ENCODE measurements at regions not wholly inside any gene's neighbourhood (a gene's known extent, or its start where the extent isn't known, plus 50 kb on each side); places are given as distances from the start of the nearest gene placed in this dataset.

DNA sequence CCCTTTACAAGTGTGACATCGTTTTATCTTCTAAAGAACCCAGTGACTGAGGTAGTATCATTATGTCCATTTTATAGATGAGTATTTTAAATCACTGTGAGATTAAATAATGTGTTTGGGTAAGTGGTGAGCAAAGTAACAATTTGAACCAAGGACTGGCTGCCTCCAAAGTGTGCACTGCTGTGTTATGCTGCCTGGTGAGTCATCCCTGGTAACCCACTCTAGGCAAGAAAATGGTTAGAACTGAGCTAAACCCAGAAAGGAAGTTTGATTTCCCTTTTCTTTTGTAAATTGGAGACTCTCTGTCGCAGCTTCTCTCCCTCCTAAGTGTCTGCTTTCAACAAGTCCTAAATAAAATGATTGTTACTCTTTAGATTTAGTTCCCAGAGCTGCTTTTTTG, 342.8 kb upstream of the KAZN start:
- Histone ChIP-seq H3K36me3 (no peaks in the 10 kb centered on the region), H3K4me1 (no peaks in the 10 kb centered on the region), H3K27ac (no peak overlapping the region), H3K9me3 (no peaks in the 10 kb centered on the region), H3K4me3 (no peak overlapping the region), H3K27me3 (ENCODE audit: low read depth) (no peaks in the 10 kb centered on the region)
- intact Hi-C loops (cut with DNase I), result no loop called here
- no peak for ATAC-seq
- no peak for DNase-seq
- TF ChIP-seq, protein P1, sequence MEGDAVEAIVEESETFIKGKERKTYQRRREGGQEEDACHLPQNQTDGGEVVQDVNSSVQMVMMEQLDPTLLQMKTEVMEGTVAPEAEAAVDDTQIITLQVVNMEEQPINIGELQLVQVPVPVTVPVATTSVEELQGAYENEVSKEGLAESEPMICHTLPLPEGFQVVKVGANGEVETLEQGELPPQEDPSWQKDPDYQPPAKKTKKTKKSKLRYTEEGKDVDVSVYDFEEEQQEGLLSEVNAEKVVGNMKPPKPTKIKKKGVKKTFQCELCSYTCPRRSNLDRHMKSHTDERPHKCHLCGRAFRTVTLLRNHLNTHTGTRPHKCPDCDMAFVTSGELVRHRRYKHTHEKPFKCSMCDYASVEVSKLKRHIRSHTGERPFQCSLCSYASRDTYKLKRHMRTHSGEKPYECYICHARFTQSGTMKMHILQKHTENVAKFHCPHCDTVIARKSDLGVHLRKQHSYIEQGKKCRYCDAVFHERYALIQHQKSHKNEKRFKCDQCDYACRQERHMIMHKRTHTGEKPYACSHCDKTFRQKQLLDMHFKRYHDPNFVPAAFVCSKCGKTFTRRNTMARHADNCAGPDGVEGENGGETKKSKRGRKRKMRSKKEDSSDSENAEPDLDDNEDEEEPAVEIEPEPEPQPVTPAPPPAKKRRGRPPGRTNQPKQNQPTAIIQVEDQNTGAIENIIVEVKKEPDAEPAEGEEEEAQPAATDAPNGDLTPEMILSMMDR (IDR thresholded peaks at IDR 0.05), result no peak

DNA sequence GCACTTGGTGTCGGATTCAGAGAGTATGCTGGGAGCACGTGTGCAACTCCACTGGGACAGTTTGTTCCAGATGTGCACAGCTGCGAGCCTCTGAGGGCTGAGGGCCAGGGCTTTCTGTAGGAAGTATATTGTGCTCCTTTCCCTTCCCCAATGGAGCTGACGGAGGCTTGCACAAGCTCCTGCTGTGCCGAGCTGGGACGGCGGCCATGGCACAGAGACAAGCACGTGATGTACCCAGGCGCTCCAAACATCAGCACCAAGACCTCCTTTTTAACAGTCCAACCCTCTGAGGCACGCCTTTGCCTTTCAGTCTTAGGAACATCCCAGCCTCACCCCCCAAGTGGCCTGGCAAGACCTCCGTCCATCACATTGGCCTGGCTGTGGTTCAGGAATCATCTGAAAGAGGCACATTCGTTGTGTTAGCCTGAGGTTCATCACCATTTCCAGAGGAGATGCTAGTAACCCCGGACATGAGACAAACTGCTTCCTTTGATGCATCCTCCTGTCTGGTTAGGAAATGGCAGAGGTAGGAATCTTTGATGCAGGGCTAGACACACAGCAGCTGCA, 339.2 kb upstream of the KAZN start:
- TF ChIP-seq, protein P1 (IDR thresholded peaks at IDR 0.05), result no peak
- Histone ChIP-seq H3K27me3 (ENCODE audit: low read depth) (no peaks in the 10 kb centered on the region), H3K9me3 (no peaks in the 10 kb centered on the region), H3K27ac (no peak overlapping the region), H3K36me3 (no peaks in the 10 kb centered on the region), H3K4me1 (no peaks in the 10 kb centered on the region), H3K4me3 (no peak overlapping the region)
- peak; percentile 66 for DNase-seq
- intact Hi-C loops (cut with DNase I), result no loop called here
- peak; percentile 76 to 88 for ATAC-seq

DNA sequence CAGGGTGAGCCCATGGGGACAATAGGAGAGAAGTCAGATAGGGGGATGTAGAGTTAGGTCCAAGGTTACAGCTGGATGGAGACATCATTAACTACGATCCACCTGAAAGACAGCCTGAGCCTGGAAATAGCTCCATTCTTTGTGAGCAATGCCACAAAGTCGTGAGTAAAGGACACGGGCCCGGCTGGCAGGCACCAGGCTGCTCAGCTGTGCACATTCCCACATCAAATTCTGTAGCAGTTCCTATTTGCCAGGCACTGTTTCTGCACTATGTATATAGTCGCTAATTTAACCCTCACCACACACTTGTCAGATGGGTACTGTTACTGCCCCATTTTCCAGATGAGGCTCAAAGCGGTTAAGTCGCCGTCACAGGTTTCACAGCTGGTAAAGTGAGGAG, 338.0 kb upstream of the KAZN start:
- Histone ChIP-seq H3K27me3 (ENCODE audit: low read depth) (no peaks in the 10 kb centered on the region), H3K4me1 (no peaks in the 10 kb centered on the region), H3K36me3 (no peaks in the 10 kb centered on the region), H3K9me3 (no peaks in the 10 kb centered on the region), H3K27ac (no peak overlapping the region), H3K4me3 (no peak overlapping the region)
- TF ChIP-seq, protein P1 (IDR thresholded peaks at IDR 0.05), result no peak
- intact Hi-C loops (cut with DNase I), result no loop called here
- ATAC-seq (no peak), DNase-seq (no peak)

DNA sequence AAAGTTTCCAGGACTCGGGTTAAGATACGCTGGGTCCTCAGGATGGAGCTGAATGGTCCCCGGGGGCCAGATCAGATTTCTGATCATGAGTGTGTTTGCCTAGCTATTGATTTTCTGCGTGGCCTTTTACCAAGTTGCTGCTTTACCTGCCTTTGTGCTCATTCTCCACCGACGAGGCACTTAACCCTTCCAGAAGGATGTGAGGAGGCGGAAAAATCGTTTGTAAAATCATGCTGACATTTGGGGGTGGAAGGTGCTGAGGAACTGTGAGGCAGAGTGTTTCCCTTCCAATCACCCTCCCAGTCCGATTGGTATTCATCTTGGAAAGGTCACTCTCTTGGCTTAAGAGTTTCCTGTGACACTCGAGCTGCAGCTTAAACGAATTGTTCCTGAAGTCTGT, 337.1 kb upstream of the KAZN start:
- intact Hi-C loops (cut with DNase I), result no loop called here
- TF ChIP-seq, protein P1 (IDR thresholded peaks at IDR 0.05), result no peak
- ATAC-seq, result no peak
- DNase-seq, result no peak
- Histone ChIP-seq H3K9me3 (no peaks in the 10 kb centered on the region), H3K4me3 (no peak overlapping the region), H3K27ac (no peak overlapping the region), H3K27me3 (ENCODE audit: low read depth) (no peaks in the 10 kb centered on the region), H3K4me1 (no peaks in the 10 kb centered on the region), H3K36me3 (no peaks in the 10 kb centered on the region)

DNA sequence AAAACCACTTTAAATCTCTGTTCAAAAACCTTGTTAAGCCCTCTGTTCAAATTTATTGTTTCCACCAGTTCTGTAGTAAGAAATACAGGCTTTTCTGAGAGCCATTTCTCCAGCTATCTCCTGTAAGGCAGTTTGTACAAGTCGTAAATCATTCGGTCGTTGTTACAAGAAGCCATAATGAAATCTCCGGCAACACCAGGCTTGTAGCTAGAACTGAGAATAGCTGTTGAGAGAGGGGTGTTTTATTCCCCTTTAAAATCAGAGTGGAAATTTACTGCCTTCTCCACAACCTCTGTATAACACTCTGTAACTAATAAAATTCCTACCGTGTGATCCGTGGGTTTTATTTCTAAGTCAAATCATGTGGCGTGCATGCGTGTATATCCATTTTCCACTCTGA, 335.8 kb upstream of the KAZN start:
- Histone ChIP-seq H3K27me3 (ENCODE audit: low read depth) (no peaks in the 10 kb centered on the region), H3K4me3 (no peak overlapping the region), H3K9me3 (no peaks in the 10 kb centered on the region), H3K36me3 (no peaks in the 10 kb centered on the region), H3K4me1 (no peaks in the 10 kb centered on the region), H3K27ac (no peak overlapping the region)
- intact Hi-C loops (cut with DNase I), result no loop called here
- ATAC-seq (no peak), DNase-seq (no peak)
- TF ChIP-seq, protein P1 (IDR thresholded peaks at IDR 0.05), result no peak

DNA sequence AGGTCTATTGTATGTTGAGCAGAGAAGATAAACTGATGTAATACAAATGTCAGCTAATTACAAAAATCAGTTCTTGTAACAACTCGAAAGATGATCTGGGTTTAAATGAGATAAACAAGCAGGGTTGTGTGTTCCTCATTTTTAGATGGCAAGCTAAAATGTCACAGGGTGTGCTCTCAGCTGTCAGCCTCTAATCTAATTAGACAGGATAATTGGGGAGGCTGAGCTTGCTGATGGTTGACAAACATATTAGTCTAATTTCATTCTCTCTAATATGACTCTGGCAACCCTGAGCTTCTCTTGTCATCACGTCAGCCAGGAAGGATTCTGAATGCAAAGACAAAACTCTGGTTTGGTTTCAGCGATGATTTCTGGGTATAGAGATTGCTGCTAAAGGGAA, 335.3 kb upstream of the KAZN start:
- ATAC-seq (no peak), DNase-seq (no peak)
- TF ChIP-seq, protein P1 (IDR thresholded peaks at IDR 0.05), result no peak
- Histone ChIP-seq H3K36me3 (no peaks in the 10 kb centered on the region), H3K4me1 (no peaks in the 10 kb centered on the region), H3K27me3 (ENCODE audit: low read depth) (no peaks in the 10 kb centered on the region), H3K27ac (no peak overlapping the region), H3K4me3 (no peak overlapping the region), H3K9me3 (no peaks in the 10 kb centered on the region)
- intact Hi-C loops (cut with DNase I), result no loop called here

All from lower lobe of right lung (tissue), 2 donors.